Fibroblast of lung (primary cell): ENCODE measurements at regions not wholly inside any gene's neighbourhood (a gene's known extent, or its start where the extent isn't known, plus 50 kb on each side); places are given as distances from the start of the nearest gene placed in this dataset.

Experiments used
- DNase-seq, 2 donors: peaks; one replicate each; pipeline versions ENCODE4 v3.0.0 to v3.0.0-alpha.2; 2010; ENCODE audit warnings: low read depth in 2 of 2
- H2AFZ ChIP-seq: 2 replicates; pipeline ENCODE4 v1.5.1; 2012; ENCODE audit warnings: low read length, control low read depth, inconsistent platforms
- H3K27ac ChIP-seq: 2 replicates; pipeline ENCODE4 v1.5.1; 2011; ENCODE audit warnings: low read length, control low read depth; ENCODE audit not compliant: insufficient read depth
- H3K27me3 ChIP-seq: 2 replicates; pipeline ENCODE4 v1.5.1; 2011; ENCODE audit warnings: mild to moderate bottlenecking, low read length; ENCODE audit not compliant: control insufficient read depth, insufficient read depth
- H3K36me3 ChIP-seq: 2 replicates; pipeline ENCODE4 v1.5.1; 2011; ENCODE audit warnings: low read length; ENCODE audit not compliant: control insufficient read depth, insufficient read depth
- H3K4me1 ChIP-seq: 2 replicates; pipeline ENCODE4 v1.5.1; 2011; ENCODE audit warnings: low read length; ENCODE audit not compliant: control insufficient read depth, insufficient read depth; ENCODE audit errors: extremely low read depth
- H3K4me2 ChIP-seq: 2 replicates; pipeline ENCODE4 v1.5.1; 2011; ENCODE audit warnings: low read length, control low read depth; ENCODE audit not compliant: insufficient read depth; ENCODE audit errors: extremely low read depth
- H3K4me3 ChIP-seq, 4 experiments: fragments of 200-600 bp in 1 of 4; sonication (generic) in 1 of 4; replicated peaks in 1 of 4; 2 replicates each; pipeline ENCODE4 v1.5.1; 2011 to 2016; ENCODE audit warnings: low read length in 4 of 4, low read depth in 3 of 4, mild to moderate bottlenecking in 3 of 4, control low read depth in 2 of 4, inconsistent platforms in 1 of 4, mixed read lengths in 1 of 4; ENCODE audit not compliant: insufficient read depth in 1 of 4; ENCODE audit errors: control extremely low read depth in 1 of 4
- H3K79me2 ChIP-seq: 2 replicates; pipeline ENCODE4 v1.5.1; 2012; ENCODE audit warnings: mild to moderate bottlenecking, low read length, inconsistent platforms; ENCODE audit not compliant: control insufficient read depth, insufficient read depth
- H3K9ac ChIP-seq: 2 replicates; pipeline ENCODE4 v1.5.1; 2011; ENCODE audit warnings: mild to moderate bottlenecking, low read length, control low read depth; ENCODE audit not compliant: insufficient read depth
- H3K9me3 ChIP-seq: 2 replicates; pipeline ENCODE4 v1.5.1; 2012; ENCODE audit warnings: low read depth, low read length; ENCODE audit not compliant: control insufficient read depth, insufficient read depth
- H4K20me1 ChIP-seq: 2 replicates; pipeline ENCODE4 v1.5.1; 2011; ENCODE audit warnings: low read length; ENCODE audit not compliant: control insufficient read depth, insufficient read depth; ENCODE audit errors: extremely low read depth
- EZH2 ChIP-seq: IDR thresholded peaks from 2 replicates; pipeline ENCODE4 v1.5.1; 2012; ENCODE audit warnings: low read length, control low read depth, mild to moderate bottlenecking; ENCODE audit errors: missing control alignments
- TF ChIP-seq, protein P1 (sequence below), 2 donors: IDR thresholded peaks in 1 of 2; conservative IDR thresholded peaks in 1 of 2; 1 replicate in 1 of 2; 2 replicates in 1 of 2; pipeline ENCODE4 v1.5.1; 2011 to 2012; ENCODE audit warnings: low read length in 2 of 2, control low read depth in 1 of 2, inconsistent platforms in 1 of 2, low read depth in 1 of 2, mild to moderate bottlenecking in 1 of 2

- Histone ChIP-seq H3K4me1 (no peaks in the 10 kb centered on the region), H3K79me2 (no peaks in the 10 kb centered on the region), H3K36me3 (no peaks in the 10 kb centered on the region), H3K9me3 (no peaks in the 10 kb centered on the region), H3K9ac (no peak overlapping the region), H2AFZ (no peak overlapping the region), H3K4me3 (no peak overlapping the region), H4K20me1 (no peaks in the 10 kb centered on the region), H3K27ac (no peak overlapping the region), H3K4me2 (no peak overlapping the region), H3K27me3 (no peaks in the 10 kb centered on the region)
- DNase-seq: no peak
- TF ChIP-seq, protein P1, sequence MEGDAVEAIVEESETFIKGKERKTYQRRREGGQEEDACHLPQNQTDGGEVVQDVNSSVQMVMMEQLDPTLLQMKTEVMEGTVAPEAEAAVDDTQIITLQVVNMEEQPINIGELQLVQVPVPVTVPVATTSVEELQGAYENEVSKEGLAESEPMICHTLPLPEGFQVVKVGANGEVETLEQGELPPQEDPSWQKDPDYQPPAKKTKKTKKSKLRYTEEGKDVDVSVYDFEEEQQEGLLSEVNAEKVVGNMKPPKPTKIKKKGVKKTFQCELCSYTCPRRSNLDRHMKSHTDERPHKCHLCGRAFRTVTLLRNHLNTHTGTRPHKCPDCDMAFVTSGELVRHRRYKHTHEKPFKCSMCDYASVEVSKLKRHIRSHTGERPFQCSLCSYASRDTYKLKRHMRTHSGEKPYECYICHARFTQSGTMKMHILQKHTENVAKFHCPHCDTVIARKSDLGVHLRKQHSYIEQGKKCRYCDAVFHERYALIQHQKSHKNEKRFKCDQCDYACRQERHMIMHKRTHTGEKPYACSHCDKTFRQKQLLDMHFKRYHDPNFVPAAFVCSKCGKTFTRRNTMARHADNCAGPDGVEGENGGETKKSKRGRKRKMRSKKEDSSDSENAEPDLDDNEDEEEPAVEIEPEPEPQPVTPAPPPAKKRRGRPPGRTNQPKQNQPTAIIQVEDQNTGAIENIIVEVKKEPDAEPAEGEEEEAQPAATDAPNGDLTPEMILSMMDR (conservative IDR thresholded peaks at IDR 0.05 in 1 of 2, IDR thresholded peaks at IDR 0.05 in 1 of 2; ENCODE audit: low read depth in 1 of 2, low read length in 2 of 2): no peak
- no peak for TF ChIP-seq EZH2
Observed at GRCh38 chr17:55898195-55898594, 147.3 kb downstream of the PCTP start.

- no peak overlapping the region for H2AFZ ChIP-seq
- no peaks in the 10 kb centered on the region for H3K4me1 ChIP-seq
- H3K27me3 ChIP-seq: no peaks in the 10 kb centered on the region
- no peak overlapping the region for H3K4me3 ChIP-seq
- H3K79me2 ChIP-seq: no peaks in the 10 kb centered on the region
- TF ChIP-seq EZH2: no peak
- TF ChIP-seq, protein P1 (conservative IDR thresholded peaks at IDR 0.05 in 1 of 2, IDR thresholded peaks at IDR 0.05 in 1 of 2; ENCODE audit: low read depth in 1 of 2, low read length in 2 of 2): no peak
- H3K9ac ChIP-seq: no peak overlapping the region
- H4K20me1 ChIP-seq: no peaks in the 10 kb centered on the region
- H3K4me2 ChIP-seq: no peak overlapping the region
- no peaks in the 10 kb centered on the region for H3K9me3 ChIP-seq
- DNase-seq: no peak
- H3K27ac ChIP-seq: no peak overlapping the region
- H3K36me3 ChIP-seq: no peaks in the 10 kb centered on the region
Observed at GRCh38 chr17:55900188-55900587, 149.3 kb downstream of the PCTP start.

GRCh38 chr17:55903028-55903690 lies 152.3 kb downstream of the PCTP start:
- DNase-seq: no peak
- no peak overlapping the region for H2AFZ ChIP-seq
- H3K9ac ChIP-seq: no peak overlapping the region
- H3K36me3 ChIP-seq: no peaks in the 10 kb centered on the region
- no peak overlapping the region for H3K27ac ChIP-seq
- TF ChIP-seq, protein P1 (conservative IDR thresholded peaks at IDR 0.05 in 1 of 2, IDR thresholded peaks at IDR 0.05 in 1 of 2; ENCODE audit: low read depth in 1 of 2, low read length in 2 of 2): no peak
- TF ChIP-seq EZH2: no peak
- no peaks in the 10 kb centered on the region for H4K20me1 ChIP-seq
- H3K27me3 ChIP-seq: no peaks in the 10 kb centered on the region
- H3K4me2 ChIP-seq: no peak overlapping the region
- H3K4me3 ChIP-seq: no peak overlapping the region
- no peaks in the 10 kb centered on the region for H3K9me3 ChIP-seq
- no peaks in the 10 kb centered on the region for H3K79me2 ChIP-seq
- H3K4me1 ChIP-seq: no peaks in the 10 kb centered on the region
